Inferior parietal cortex (tissue), 1 donor: ENCODE measurements at regions not wholly inside any gene's neighbourhood (a gene's known extent, or its start where the extent isn't known, plus 50 kb on each side); places are given as distances from the start of the nearest gene placed in this dataset.
"Not testable (repeated sequence)": the region's sequence is repeated elsewhere in the genome, so short reads cannot be mapped to it uniquely, and the experiment has no call there.

Experiments used
- DNase-seq: peaks from one replicate; pipeline ENCODE4 v3.0.0-alpha.2; 2016; ENCODE audit errors: extremely low spot score

- no peak for DNase-seq
Measured at GRCh38 chr13:90721937-90722336, 625.5 kb upstream of the MIR17HG start.

GRCh38 chr13:90723381-90723780 lies 624.1 kb upstream of the MIR17HG start:
- DNase-seq: no peak

- DNase-seq: no peak
Measured at GRCh38 chr13:90726375-90726774, 621.1 kb upstream of the MIR17HG start.

- no peak for DNase-seq
Measured at GRCh38 chr13:90732049-90732448, 615.4 kb upstream of the MIR17HG start.

GRCh38 chr13:90734497-90734896 lies 613.0 kb upstream of the MIR17HG start:
- not testable (repeated sequence) for DNase-seq

- DNase-seq: no peak
Measured at GRCh38 chr13:90738881-90739280, 608.6 kb upstream of the MIR17HG start.

GRCh38 chr13:90740099-90740498 lies 607.4 kb upstream of the MIR17HG start:
- no peak for DNase-seq

- no peak for DNase-seq
Measured at GRCh38 chr13:90742381-90742780, 605.1 kb upstream of the MIR17HG start.

- DNase-seq: no peak
Measured at GRCh38 chr13:90746230-90746629, 601.3 kb upstream of the MIR17HG start.

GRCh38 chr13:90750021-90750420 lies 597.5 kb upstream of the MIR17HG start:
- DNase-seq: no peak

- DNase-seq: no peak
Measured at GRCh38 chr13:90751026-90751425, 596.5 kb upstream of the MIR17HG start.

GRCh38 chr13:90752070-90752469 lies 595.4 kb upstream of the MIR17HG start:
- no peak for DNase-seq

- no peak for DNase-seq
Measured at GRCh38 chr13:90757127-90757680, 590.3 kb upstream of the MIR17HG start.

- no peak for DNase-seq
Measured at GRCh38 chr13:90760639-90761038, 586.8 kb upstream of the MIR17HG start.

- no peak for DNase-seq
Measured at GRCh38 chr13:90763476-90764150, 583.9 kb upstream of the MIR17HG start.

- DNase-seq: no peak
Measured at GRCh38 chr13:90766386-90766902, 581.0 kb upstream of the MIR17HG start.

- no peak for DNase-seq
Measured at GRCh38 chr13:90768116-90768515, 579.4 kb upstream of the MIR17HG start.

- DNase-seq: no peak
Measured at GRCh38 chr13:90769387-90769786, 578.1 kb upstream of the MIR17HG start.

- DNase-seq: no peak
Measured at GRCh38 chr13:90770334-90770733, 577.2 kb upstream of the MIR17HG start.

GRCh38 chr13:90773681-90774080 lies 573.8 kb upstream of the MIR17HG start:
- no peak for DNase-seq

GRCh38 chr13:90776051-90776748 lies 571.3 kb upstream of the MIR17HG start:
- no peak for DNase-seq

- no peak for DNase-seq
Measured at GRCh38 chr13:90783273-90783672, 564.2 kb upstream of the MIR17HG start.

GRCh38 chr13:90787007-90787406 lies 560.5 kb upstream of the MIR17HG start:
- DNase-seq: no peak
